Omental fat pad (tissue), 3 donors: ENCODE measurements at regions not wholly inside any gene's neighbourhood (a gene's known extent, or its start where the extent isn't known, plus 50 kb on each side); places are given as distances from the start of the nearest gene placed in this dataset.

Experiments used
- ATAC-seq: fragments of 150-250 bp; one replicate; pipeline ENCODE4 v1.9.1; 2016; ENCODE audit warnings: mild to moderate bottlenecking, moderate library complexity; ENCODE audit not compliant: low FRiP score
- DNase-seq: peaks from one replicate; pipeline ENCODE4 v3.0.0-alpha.2; 2019; ENCODE audit warnings: low spot score
- CTCF ChIP-seq, 3 donors: fragments of 450-650 bp; IDR thresholded peaks; one replicate each; pipeline ENCODE4 v1.5.1; 2016 to 2017; ENCODE audit warnings: antibody characterized with exemption in 3 of 3, mild to moderate bottlenecking in 3 of 3, moderate library complexity in 2 of 3

GRCh38 chr11:119921571-119921970, 192.6 kb upstream of the NECTIN1 start:
- no peak for TF ChIP-seq CTCF (IDR thresholded peaks at IDR 0.05)
- DNase-seq (no peak), ATAC-seq (no peak)

- ATAC-seq (no peak), DNase-seq (no peak)
- TF ChIP-seq CTCF (IDR thresholded peaks at IDR 0.05), result no peak
Measured at GRCh38 chr11:119920666-119921387, 191.8 kb upstream of the NECTIN1 start.

- ATAC-seq, result no peak
- no peak for TF ChIP-seq CTCF (IDR thresholded peaks at IDR 0.05)
- DNase-seq, result no peak
Measured at GRCh38 chr11:119919656-119920055, 190.7 kb upstream of the NECTIN1 start.

- ATAC-seq (no peak), DNase-seq (no peak)
- no peak for TF ChIP-seq CTCF (IDR thresholded peaks at IDR 0.05)
Measured at GRCh38 chr11:119918347-119918746, 189.3 kb upstream of the NECTIN1 start.

GRCh38 chr11:119916568-119916967, 187.6 kb upstream of the NECTIN1 start:
- no peak for DNase-seq
- no peak for TF ChIP-seq CTCF (IDR thresholded peaks at IDR 0.05)
- ATAC-seq, result no peak

- no peak for ATAC-seq
- TF ChIP-seq CTCF (IDR thresholded peaks at IDR 0.05), result no peak
- no peak for DNase-seq
Measured at GRCh38 chr11:119912229-119912628, 183.2 kb upstream of the NECTIN1 start.

- TF ChIP-seq CTCF (IDR thresholded peaks at IDR 0.05), result no peak
- ATAC-seq, result no peak
- DNase-seq, result no peak
Measured at GRCh38 chr11:119910650-119911049, 181.7 kb upstream of the NECTIN1 start.
